IPS-NIHi7 (cell line): ENCODE measurements at regions not wholly inside any gene's neighbourhood (a gene's known extent, or its start where the extent isn't known, plus 50 kb on each side); places are given as distances from the start of the nearest gene placed in this dataset.

Experiments used
- DNase-seq: peaks from one replicate; pipeline ENCODE4 v3.0.0; 2012; ENCODE audit warnings: mixed read lengths; ENCODE audit errors: extremely low spot score

GRCh38 chr2:14257801-14258507 lies 374.6 kb upstream of the LRATD1 start:
- DNase-seq, result no peak

GRCh38 chr2:14261771-14262170 lies 370.7 kb upstream of the LRATD1 start:
- DNase-seq, result no peak

GRCh38 chr2:14263053-14263452 lies 369.5 kb upstream of the LRATD1 start:
- DNase-seq, result no peak

- DNase-seq, result no peak
Measured at GRCh38 chr2:14270036-14270582, 362.4 kb upstream of the LRATD1 start.

DNA sequence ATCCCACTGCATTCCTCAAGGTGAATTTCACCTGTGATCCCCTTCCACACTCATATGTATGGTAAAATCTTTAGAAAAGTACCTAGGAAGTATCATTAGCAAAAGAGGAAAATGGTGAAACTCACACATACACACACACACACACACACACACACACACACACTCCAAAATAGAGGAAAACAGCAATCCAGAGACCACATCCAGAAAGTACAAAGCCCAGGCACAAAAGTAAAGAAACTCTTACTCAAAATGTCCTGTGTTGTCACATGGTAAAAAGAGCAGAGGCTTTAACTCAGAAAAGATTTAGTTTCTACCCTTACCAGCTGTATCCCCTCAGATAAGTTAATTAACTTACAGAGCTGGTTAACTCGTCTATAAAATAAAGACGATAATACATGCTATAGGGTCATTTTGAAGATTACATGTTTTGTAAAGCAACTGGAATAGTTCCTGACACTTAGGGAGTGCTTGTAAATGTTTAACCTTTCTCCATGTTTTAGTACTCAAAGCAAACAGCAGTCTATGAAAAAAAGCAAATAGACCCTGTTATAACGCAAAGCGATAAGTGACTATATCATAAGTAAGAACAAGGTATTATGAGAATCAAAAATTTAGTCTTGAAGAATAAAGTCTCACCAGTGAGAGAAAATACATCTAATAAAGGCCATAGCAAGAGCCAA lies 360.0 kb upstream of the LRATD1 start:
- no peak for DNase-seq

DNA sequence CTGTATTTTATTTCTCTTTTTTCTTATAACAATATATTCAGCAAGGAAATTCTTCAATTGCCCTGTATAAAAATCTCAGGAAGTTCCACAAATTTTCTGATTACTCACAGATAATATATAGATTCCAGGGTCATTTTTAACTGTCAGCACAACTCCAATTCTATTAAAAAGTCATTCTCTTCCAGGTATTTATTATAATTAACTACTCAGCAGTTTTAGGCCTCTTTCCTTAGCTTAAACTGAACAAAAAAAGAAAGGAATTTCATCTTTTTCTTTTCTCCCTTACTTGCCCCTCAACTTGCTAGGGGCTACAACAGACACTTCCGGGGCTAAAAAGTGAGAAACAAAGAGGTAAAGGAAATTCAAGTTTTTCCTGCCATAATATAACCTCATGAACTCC lies 358.9 kb upstream of the LRATD1 start:
- no peak for DNase-seq

GRCh38 chr2:14284244-14284643 lies 348.3 kb upstream of the LRATD1 start:
- DNase-seq, result no peak

DNA sequence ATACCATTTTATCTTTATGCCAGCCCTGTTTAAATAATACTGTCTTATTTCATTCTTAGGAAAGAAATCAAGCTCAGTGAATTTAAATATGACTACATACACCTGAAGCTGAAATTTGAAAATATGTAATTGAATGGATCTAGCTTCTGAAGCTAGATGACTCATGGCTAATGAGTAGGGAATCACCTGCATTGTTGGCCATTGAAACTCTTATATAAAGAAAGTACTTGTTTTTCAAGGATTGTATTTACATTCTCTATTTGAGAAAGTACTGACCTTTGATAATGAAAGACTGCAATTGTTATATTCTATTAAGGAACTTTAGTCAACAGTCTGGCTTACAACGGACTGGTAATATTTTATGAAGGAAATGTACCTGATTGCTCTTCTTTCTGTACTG lies 346.7 kb upstream of the LRATD1 start:
- DNase-seq, result no peak

GRCh38 chr2:14288016-14288415 lies 344.5 kb upstream of the LRATD1 start:
- DNase-seq, result peak; percentile 9

DNA sequence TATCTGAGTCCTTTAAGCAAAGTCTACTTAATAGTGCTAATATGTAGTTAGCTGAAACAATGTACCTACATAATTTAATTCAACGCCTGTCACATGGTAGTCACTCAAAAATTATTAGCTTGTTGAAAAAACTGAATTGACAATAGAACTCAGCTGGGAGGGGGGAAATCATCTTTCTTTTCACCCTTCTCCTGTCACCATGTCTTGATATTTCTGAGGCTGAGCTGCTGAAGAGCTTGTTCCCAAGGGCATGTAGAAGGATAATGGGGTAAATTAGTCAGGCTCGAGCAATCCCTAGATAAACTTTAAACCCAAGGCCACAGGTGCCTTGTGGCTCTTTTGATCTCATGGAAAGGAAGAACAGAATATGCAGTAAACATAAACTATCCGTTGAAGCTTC lies 339.6 kb upstream of the LRATD1 start:
- no peak for DNase-seq

DNA sequence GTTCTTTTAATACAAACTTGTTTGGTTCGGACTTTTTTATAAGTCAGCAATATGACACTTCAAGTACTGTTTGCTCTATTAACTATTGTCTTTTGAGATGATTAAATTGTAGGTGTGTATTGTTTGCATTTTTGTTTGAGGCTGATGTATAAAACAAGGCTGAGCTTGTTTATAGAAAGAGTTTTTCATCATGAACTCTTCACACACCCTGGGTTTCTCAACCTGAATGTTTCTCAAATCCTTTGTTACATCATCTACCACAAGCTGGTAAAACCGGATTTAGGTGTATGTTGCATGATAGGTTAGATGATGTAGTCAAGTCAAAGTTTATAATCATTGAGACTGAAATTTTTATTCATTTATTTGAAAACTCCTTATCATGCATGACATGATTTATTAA lies 335.2 kb upstream of the LRATD1 start:
- no peak for DNase-seq

GRCh38 chr2:14297906-14298305 lies 334.6 kb upstream of the LRATD1 start:
- DNase-seq, result no peak

- DNase-seq, result peak; percentile 32
Measured at GRCh38 chr2:14301331-14301730, 331.2 kb upstream of the LRATD1 start.

DNA sequence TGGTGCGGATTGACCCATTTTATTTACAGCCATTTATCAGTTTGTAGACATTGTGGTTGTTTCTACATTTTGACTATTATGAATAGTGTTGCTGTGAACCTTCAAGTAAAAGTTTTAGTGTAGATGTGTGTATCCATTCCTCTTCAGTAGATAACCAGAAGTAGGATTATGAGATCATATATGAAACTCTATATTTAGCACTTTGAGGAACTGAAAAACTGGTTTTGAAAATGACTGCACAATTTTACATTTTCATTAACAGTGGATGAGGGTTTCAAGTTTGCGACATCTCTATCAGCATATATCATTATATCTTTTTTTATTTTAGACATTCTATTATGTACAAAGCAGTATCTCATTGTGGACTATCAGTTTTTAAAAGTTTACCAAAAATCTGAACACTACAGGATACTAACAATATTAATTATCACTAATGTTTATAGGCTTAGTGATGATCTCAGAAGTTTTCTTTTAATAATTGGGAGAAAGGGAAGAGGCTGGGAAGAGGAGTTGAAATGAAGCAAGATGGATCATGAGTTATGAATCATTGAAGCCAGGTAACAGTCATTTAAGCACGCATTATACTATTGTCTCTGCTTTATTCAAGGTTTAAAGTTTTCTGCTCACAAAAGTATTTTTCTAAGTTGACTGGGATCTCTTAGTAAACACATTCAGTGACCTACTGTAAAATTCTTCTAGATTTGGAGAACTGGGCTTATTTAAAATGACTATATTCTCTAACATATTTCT lies 329.0 kb upstream of the LRATD1 start:
- no peak for DNase-seq

- no peak for DNase-seq
Measured at GRCh38 chr2:14304326-14304725, 328.2 kb upstream of the LRATD1 start.

DNA sequence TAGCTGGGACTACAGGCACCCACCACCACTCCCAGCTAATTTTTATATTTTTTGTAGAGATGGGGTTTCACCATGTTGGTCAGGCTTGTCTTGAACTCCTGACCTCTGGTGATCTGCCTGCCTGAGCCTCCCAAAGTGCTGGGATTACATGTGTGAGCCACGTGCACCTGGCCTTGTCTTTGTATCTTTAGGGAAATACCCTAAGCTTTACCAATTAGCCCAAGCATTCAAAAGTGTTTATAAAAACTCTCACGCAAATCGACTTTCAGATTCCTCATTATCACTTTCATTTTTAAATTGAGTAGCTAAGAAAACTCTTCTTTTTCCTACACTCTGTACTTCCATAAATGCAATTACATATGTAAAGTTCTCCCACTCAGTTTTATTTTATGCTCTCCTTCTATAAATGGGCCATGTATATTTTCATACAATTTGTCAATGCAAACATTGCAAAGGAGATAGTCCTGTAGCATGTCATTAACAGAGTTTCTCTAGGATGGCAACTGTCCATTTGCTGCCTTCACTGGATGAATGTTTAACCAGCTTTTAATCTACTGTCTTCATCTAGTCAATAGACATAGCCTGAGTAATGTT lies 326.2 kb upstream of the LRATD1 start:
- DNase-seq, result no peak

GRCh38 chr2:14313341-14313740 lies 319.2 kb upstream of the LRATD1 start:
- DNase-seq, result no peak

- DNase-seq, result no peak
Measured at GRCh38 chr2:14316594-14316993, 315.9 kb upstream of the LRATD1 start.

DNA sequence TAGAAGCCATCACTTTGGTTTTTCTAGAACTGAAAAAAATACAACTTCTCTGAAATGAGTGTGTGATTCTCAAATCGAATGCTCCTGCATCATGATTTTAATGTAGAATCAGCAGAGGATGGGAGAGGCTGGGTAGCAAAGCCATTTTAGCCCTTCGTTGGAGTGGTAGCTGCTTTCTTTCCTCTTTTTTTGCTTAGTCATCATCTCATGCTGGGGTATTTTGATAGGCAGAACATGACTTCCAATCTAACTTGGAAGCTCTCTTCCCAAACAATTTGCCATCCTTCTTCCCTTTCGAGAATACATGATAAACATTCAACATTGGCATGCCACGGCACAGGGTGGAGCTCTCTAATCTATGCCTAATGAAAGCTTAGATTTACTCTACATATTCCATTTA lies 311.2 kb upstream of the LRATD1 start:
- no peak for DNase-seq

DNA sequence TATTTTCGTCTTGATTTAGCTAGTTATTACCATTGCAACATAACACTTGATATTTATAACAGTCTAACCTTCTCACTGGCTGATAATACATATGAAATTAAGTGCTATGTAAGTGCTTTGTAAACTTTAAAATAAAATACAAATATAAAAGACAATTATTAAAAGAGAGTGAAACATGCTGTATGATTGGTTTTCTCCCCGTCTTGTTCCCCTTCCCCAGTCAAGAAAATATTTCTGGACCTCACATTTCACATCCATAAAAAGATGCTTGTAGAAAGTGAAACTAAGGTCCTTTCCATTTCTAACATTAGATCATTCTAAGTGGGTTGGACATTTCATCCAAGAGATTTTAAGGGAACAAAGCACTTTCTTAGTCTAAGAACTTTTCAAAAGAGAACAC lies 310.2 kb upstream of the LRATD1 start:
- no peak for DNase-seq

DNA sequence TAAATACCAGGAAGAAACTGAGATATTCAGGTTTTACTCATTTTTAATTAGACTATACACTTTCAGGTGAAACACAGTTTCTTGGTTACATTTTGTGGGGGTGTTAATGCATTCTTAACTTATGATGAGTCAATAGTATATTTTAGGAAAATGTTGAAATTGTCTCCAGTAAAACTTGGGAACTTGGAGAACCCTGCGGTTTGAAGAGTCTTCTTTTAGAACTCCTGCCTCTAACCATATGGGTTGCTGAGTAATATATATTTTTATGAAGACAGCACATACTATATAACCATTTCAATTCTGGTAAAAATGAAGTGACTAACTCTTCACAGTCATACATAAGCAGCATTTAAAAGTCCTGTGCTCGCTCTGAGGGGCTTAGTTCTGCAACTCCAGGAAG lies 308.2 kb upstream of the LRATD1 start:
- no peak for DNase-seq

DNA sequence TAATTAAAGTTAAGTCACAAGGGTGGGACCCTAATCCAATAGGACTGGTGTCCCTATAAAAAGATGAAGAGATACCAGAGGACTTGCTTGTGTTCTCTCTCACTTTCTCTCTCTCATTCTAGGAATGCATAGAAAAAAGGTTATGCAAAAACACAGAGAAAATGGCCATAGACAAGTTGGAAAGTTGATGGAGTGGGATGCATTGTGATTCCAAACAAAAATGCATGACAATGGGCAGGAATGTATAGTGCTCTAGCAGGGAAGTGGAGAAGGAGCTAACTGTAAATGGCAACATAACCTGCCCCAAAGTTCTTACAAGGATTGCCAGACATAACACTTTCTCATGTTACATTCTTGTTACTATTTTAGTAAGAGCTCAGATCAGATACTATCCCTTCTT lies 301.6 kb upstream of the LRATD1 start:
- no peak for DNase-seq
